AG04450 (cell line): ENCODE measurements at regions not wholly inside any gene's neighbourhood (a gene's known extent, or its start where the extent isn't known, plus 50 kb on each side); places are given as distances from the start of the nearest gene placed in this dataset.
"Not testable (repeated sequence)": the region's sequence is repeated elsewhere in the genome, so short reads cannot be mapped to it uniquely, and the experiment has no call there.

ENCODE experiments used
- CTCF ChIA-PET: fragments of 300-600, 350-600 bp; formaldehyde crosslinking; extraction: SDS; loops from one replicate; lab custom pipeline; 2022; ENCODE audit warnings: antibody characterized with exemption, inconsistent platforms; lab: Charles Lee
- POLR2A ChIA-PET: fragments of 350-600 bp; formaldehyde crosslinking; extraction: SDS; loops from one replicate; lab custom pipeline; 2021; ENCODE audit warnings: antibody characterized with exemption, inconsistent platforms; lab: Yijun Ruan, JAX
- DNase-seq: peaks from one replicate; pipeline ENCODE4 v3.0.0-alpha.2; 2011; ENCODE audit warnings: low read depth, low spot score
- H3K27ac ChIP-seq: one replicate; pipeline ENCODE4 v1.5.1; 2012; ENCODE audit warnings: low read depth, low read length, control low read depth
- H3K27me3 ChIP-seq: one replicate; pipeline ENCODE4 v1.6.0; 2012; ENCODE audit warnings: low read length; ENCODE audit not compliant: control insufficient read depth, insufficient read depth
- H3K4me3 ChIP-seq: 2 replicates; pipeline ENCODE4 v1.5.1; 2011; ENCODE audit warnings: mild to moderate bottlenecking, low read depth, low read length, control low read depth
- H3K9me3 ChIP-seq: 2 replicates; pipeline ENCODE4 v1.5.1; 2012; ENCODE audit warnings: low read length; ENCODE audit not compliant: control insufficient read depth, insufficient read depth
- CTCF ChIP-seq: IDR thresholded peaks from 2 replicates; pipeline ENCODE4 v1.5.1; 2011; ENCODE audit warnings: low read depth, low read length, control low read depth, inconsistent platforms

GRCh38 chr13:72620874-72621273 is 106.6 kb downstream of the MZT1 start:
- Histone ChIP-seq H3K27me3 (no peaks in the 10 kb centered on the region), H3K4me3 (no peak overlapping the region), H3K9me3 (no peaks in the 10 kb centered on the region), H3K27ac (no peak overlapping the region)
- TF ChIP-seq CTCF = no peak
- DNase-seq = no peak
- CTCF ChIA-PET = no interaction called here
- POLR2A ChIA-PET = no interaction called here

- H3K9me3 ChIP-seq = no peaks in the 10 kb centered on the region
- no peak overlapping the region for H3K27ac ChIP-seq
- POLR2A ChIA-PET = no interaction called here
- no peaks in the 10 kb centered on the region for H3K27me3 ChIP-seq
- no peak overlapping the region for H3K4me3 ChIP-seq
- no peak for DNase-seq
- CTCF ChIA-PET = interaction anchor here (1.7 kb wide), 1 partner anchor 23 kb away, joined by 3 read pairs; no protein-coding TSS in a partner anchor
- TF ChIP-seq CTCF = no peak
Observed at GRCh38 chr13:72617951-72618350, 109.5 kb downstream of the MZT1 start.

GRCh38 chr13:72617186-72617585 is 110.2 kb downstream of the MZT1 start:
- CTCF ChIA-PET = interaction anchor here (1.7 kb wide), 1 partner anchor 24 kb away, joined by 3 read pairs; no protein-coding TSS in a partner anchor

GRCh38 chr13:72610251-72610891 is 117.1 kb downstream of the MZT1 start:
- H3K9me3 ChIP-seq, CTCF ChIA-PET, H3K27me3 ChIP-seq, DNase-seq, H3K4me3 ChIP-seq, POLR2A ChIA-PET, H3K27ac ChIP-seq: not testable (repeated sequence)

More at GRCh38 chr13:72617186-72617585, 110.2 kb downstream of the MZT1 start:
- Histone ChIP-seq H3K4me3 (no peak overlapping the region), H3K9me3 (no peaks in the 10 kb centered on the region), H3K27me3 (no peaks in the 10 kb centered on the region), H3K27ac (no peak overlapping the region)
- TF ChIP-seq CTCF = no peak
- POLR2A ChIA-PET = no interaction called here
- no peak for DNase-seq

GRCh38 chr13:72599178-72599743 is 128.2 kb downstream of the MZT1 start:
- Histone ChIP-seq H3K9me3 (no peaks in the 10 kb centered on the region), H3K27me3 (no peaks in the 10 kb centered on the region), H3K27ac (no peak overlapping the region), H3K4me3 (no peak overlapping the region)
- ChIA-PET CTCF (no interaction called here), POLR2A (no interaction called here)
- no peak for DNase-seq
- no peak for TF ChIP-seq CTCF
